ENCODE measurements at regions not wholly inside any gene's neighbourhood (a gene's known extent, or its start where the extent isn't known, plus 50 kb on each side); places are given as distances from the start of the nearest gene placed in this dataset.

GRCh38 chr6:141153563-141153962 lies 979.2 kb upstream of the GJE1 start:
- no peak for DNase-seq (ENCODE audit: low read depth)
- TF ChIP-seq POLR2A (IDR thresholded peaks at IDR 0.05; ENCODE audit: extremely low read depth, insufficient read length) (no peak), MYC (IDR thresholded peaks at IDR 0.05; ENCODE audit: low read depth, low read length) (no peak), CTCF (IDR thresholded peaks at IDR 0.05; ENCODE audit: low read depth, low read length) (no peak)
- TF ChIP-seq, protein P1, sequence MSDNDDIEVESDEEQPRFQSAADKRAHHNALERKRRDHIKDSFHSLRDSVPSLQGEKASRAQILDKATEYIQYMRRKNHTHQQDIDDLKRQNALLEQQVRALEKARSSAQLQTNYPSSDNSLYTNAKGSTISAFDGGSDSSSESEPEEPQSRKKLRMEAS (IDR thresholded peaks at IDR 0.05; ENCODE audit: low read depth, low read length): no peak
- H3K4me3 ChIP-seq (ENCODE audit: low read depth, low read length): no peak overlapping the region

- no peak for TF ChIP-seq CTCF (IDR thresholded peaks at IDR 0.05; ENCODE audit: low read depth, low read length)
- no peak for TF ChIP-seq POLR2A (IDR thresholded peaks at IDR 0.05; ENCODE audit: extremely low read depth, insufficient read length)
- no peak for TF ChIP-seq MYC (IDR thresholded peaks at IDR 0.05; ENCODE audit: low read depth, low read length)
- TF ChIP-seq, protein P1 (IDR thresholded peaks at IDR 0.05; ENCODE audit: low read depth, low read length): no peak
- DNase-seq (ENCODE audit: low read depth): no peak
- H3K4me3 ChIP-seq (ENCODE audit: low read depth, low read length): no peak overlapping the region
Measured at GRCh38 chr6:141152951-141153350, 979.8 kb upstream of the GJE1 start.

- no peak overlapping the region for H3K4me3 ChIP-seq (ENCODE audit: low read depth, low read length)
- no peak for DNase-seq (ENCODE audit: low read depth)
- no peak for TF ChIP-seq MYC (IDR thresholded peaks at IDR 0.05; ENCODE audit: low read depth, low read length)
- no peak for TF ChIP-seq CTCF (IDR thresholded peaks at IDR 0.05; ENCODE audit: low read depth, low read length)
- TF ChIP-seq, protein P1 (IDR thresholded peaks at IDR 0.05; ENCODE audit: low read depth, low read length): no peak
- no peak for TF ChIP-seq POLR2A (IDR thresholded peaks at IDR 0.05; ENCODE audit: extremely low read depth, insufficient read length)
Measured at GRCh38 chr6:141151710-141152417, 980.9 kb upstream of the GJE1 start.

DNA sequence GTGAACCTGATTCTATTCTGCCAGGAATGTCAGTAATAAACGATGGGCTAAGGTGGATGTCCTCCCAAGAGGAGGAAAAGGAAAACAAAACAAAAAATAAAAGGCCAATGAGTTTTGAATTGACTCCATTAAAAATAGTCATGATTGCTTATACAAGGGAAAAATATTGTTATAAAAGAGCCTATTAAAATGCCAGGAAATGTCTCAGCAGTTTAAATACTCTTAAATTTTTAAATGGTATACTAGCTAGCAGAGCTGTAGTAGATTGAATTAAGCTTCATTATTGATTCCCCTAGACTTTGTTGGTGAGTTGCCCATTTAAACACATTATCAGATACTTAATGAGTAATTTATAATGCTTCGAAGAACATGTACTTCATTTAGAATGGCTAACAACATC lies 990.9 kb upstream of the GJE1 start:
- TF ChIP-seq POLR2A (IDR thresholded peaks at IDR 0.05; ENCODE audit: extremely low read depth, insufficient read length) (no peak), MYC (IDR thresholded peaks at IDR 0.05; ENCODE audit: low read depth, low read length) (no peak), CTCF (IDR thresholded peaks at IDR 0.05; ENCODE audit: low read depth, low read length) (no peak)
- TF ChIP-seq, protein P1 (IDR thresholded peaks at IDR 0.05; ENCODE audit: low read depth, low read length): no peak
- DNase-seq (ENCODE audit: low read depth): no peak
- no peak overlapping the region for H3K4me3 ChIP-seq (ENCODE audit: low read depth, low read length)

- no peak for DNase-seq (ENCODE audit: low read depth)
- TF ChIP-seq, protein P1 (IDR thresholded peaks at IDR 0.05; ENCODE audit: low read depth, low read length): no peak
- TF ChIP-seq CTCF (IDR thresholded peaks at IDR 0.05; ENCODE audit: low read depth, low read length): no peak
- TF ChIP-seq POLR2A (IDR thresholded peaks at IDR 0.05; ENCODE audit: extremely low read depth, insufficient read length): no peak
- no peak overlapping the region for H3K4me3 ChIP-seq (ENCODE audit: low read depth, low read length)
Measured at GRCh38 chr6:141140905-141141304, 991.8 kb upstream of the GJE1 start.
